Stimulated activated naive CD4-positive, alpha-beta T cell treated with Interleukin-2 at 50 U/mL for 16 hours (primary cell): ENCODE measurements at regions not wholly inside any gene's neighbourhood (a gene's known extent, or its start where the extent isn't known, plus 50 kb on each side); places are given as distances from the start of the nearest gene placed in this dataset.

ENCODE experiments used
- DNase-seq: peaks from one replicate; lab custom pipeline; 2025; lab: John Stamatoyannopoulos, UW

DNA sequence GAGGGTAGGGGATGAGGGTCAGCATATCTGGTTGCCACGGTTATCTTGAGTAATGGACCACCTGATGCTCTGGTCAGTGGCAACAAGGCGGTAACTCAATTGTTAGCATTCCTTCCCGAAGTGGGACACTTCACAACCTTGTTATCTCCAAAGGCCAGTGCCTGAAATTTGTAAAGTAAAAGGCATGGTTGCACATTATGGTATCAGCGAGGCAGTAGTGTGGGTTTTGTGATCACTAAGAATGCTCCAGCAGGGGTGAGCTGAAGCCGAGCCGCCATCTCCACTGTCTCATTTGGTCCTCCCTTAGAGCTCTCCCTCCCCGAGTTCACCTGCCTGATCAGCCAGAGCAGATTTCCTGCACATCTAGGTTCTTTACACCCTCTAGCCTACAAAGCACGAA, 50.5 kb upstream of the LGALSL start:
- no peak for DNase-seq

DNA sequence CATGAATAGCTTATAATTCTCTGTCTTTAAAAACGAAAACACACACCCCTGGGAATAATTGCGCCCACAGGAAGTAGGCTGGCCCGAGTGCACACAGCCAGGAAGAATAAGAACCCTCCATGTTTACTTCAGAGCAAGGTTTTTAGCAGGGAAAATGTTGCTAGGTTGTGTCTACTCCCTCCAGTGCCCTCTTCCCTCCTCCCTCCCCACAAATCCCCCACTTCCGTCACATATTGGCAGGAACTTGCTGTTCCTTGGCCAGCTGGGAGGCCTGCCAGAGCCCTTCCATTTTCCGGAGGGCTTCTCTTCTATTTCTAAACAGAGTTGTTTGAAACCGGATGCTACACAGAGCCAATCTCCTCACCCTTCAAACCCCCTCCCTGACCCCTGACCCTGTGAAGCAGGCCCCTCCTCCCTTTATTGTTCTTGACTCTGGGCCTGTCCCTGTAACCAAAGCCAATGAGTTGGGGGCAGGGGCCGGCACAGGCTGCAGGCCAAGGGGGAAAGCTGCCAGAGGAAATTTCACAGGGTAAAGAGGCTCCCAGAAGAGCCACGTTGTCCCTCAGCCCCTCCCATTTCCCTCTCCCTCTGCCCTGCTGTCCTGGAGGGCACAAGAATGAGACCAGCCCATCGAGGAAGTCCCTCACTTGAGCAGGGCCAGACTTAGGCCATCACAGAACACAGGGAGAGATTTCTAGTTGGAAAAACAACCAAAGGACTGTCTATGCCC, 49.8 kb upstream of the LGALSL start:
- DNase-seq = no peak
